ENCODE measurements at regions not wholly inside any gene's neighbourhood (a gene's known extent, or its start where the extent isn't known, plus 50 kb on each side); places are given as distances from the start of the nearest gene placed in this dataset.

DNA sequence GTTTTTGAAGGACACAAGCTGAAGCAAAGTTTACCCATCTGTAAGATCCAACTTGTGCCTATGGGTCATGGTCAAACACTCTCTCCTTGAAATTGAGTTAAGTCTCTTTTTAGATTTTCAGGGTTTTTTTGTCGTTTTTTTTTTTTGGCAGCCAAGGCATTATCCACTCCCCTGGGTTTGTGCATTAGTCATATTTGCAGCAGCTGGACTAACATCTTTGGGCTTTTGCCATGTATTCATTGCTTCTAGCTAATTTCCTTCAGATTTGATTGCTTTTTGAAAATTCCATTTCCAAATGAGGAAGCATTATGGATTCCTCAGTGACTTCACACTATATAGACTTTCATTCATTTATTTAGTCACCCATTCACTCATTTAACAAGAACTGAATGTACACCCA is 80.3 kb upstream of the SRRM4 start:
- Histone ChIP-seq H3K27ac (no peak overlapping the region), H3K36me3 (no peaks in the 10 kb centered on the region), H3K9me3 (peaks cover 0 to 3% (median 0%) of the 10 kb centered on the region in 4 donors), H3K4me1 (no peaks in the 10 kb centered on the region), H3K4me3 (no peak overlapping the region), H3K27me3 (no peaks in the 10 kb centered on the region)
- TF ChIP-seq POLR2AphosphoS5 (IDR thresholded peaks at IDR 0.05) (no peak), POLR2A (IDR thresholded peaks at IDR 0.05) (no peak), CTCF (IDR thresholded peaks at IDR 0.05) (no peak), EP300 (IDR thresholded peaks at IDR 0.05) (no peak)
- 66 to 79% methylated on average over 1 of the region's 1 CpG for WGBS, 2 donors
- DNase-seq: no peak
- intact Hi-C loops (cut with DNase I): no loop called here

GRCh38 chr12:118908811-118909210 is 72.5 kb upstream of the SRRM4 start:
- Histone ChIP-seq H3K27me3 (peaks cover 0 to 6% (median 0%) of the 10 kb centered on the region in 3 donors), H3K9me3 (peaks cover 0 to 3% (median 0%) of the 10 kb centered on the region in 4 donors), H3K36me3 (no peaks in the 10 kb centered on the region), H3K4me3 (no peak overlapping the region), H3K4me1 (no peaks in the 10 kb centered on the region), H3K27ac (no peak overlapping the region)
- TF ChIP-seq POLR2AphosphoS5 (IDR thresholded peaks at IDR 0.05) (no peak), POLR2A (IDR thresholded peaks at IDR 0.05) (no peak), EP300 (IDR thresholded peaks at IDR 0.05) (no peak), CTCF (IDR thresholded peaks at IDR 0.05) (no peak)
- DNase-seq: no peak
- WGBS, 2 donors: 60 to 72% methylated on average over 8 of the region's 8 CpGs
- intact Hi-C loops (cut with DNase I): no loop called here

DNA sequence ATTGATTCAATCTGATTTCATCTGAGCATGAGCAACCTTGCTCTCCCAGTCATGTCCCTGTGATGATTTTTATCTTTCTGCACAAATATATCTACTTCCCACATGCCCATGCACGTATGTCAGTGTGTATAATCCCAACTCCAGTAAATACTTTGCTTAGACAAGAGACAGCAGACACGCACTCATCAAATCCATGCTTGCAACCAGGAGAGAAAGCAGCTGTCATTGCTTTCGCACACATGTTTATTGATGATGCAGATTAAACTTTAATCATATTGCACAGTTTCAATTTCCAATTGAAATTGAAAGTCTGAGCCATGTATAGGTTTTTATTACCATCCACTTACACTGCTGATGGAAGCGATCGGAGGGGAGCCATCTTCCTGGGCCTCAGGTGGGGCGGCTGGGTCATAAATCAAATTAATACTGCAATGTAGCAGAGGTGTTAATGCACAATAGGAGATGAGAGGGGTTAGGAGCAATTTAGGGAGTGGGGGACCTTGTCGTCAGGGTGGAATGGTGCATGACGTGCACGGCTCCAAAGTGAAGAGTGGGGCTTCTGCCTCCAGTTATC is 68.6 kb upstream of the SRRM4 start:
- intact Hi-C loops (cut with DNase I): no loop called here
- H3K27ac ChIP-seq: no peak overlapping the region
- TF ChIP-seq POLR2A (IDR thresholded peaks at IDR 0.05) (no peak), CTCF (IDR thresholded peaks at IDR 0.05) (no peak), EP300 (IDR thresholded peaks at IDR 0.05) (no peak), POLR2AphosphoS5 (IDR thresholded peaks at IDR 0.05) (no peak)
- no peak for DNase-seq
- peaks cover 0 to 6% (median 0%) of the 10 kb centered on the region in 3 donors for H3K27me3 ChIP-seq
- 73 to 77% methylated on average over 9 of the region's 9 CpGs for WGBS, 2 donors
- no peaks in the 10 kb centered on the region for H3K36me3 ChIP-seq
- no peaks in the 10 kb centered on the region for H3K9me3 ChIP-seq
- H3K4me3 ChIP-seq: no peak overlapping the region
- H3K4me1 ChIP-seq: no peaks in the 10 kb centered on the region

GRCh38 chr12:118921761-118922160 is 59.6 kb upstream of the SRRM4 start:
- Histone ChIP-seq H3K27me3 (no peaks in the 10 kb centered on the region), H3K9me3 (no peaks in the 10 kb centered on the region), H3K4me3 (no peak overlapping the region), H3K27ac (no peak overlapping the region), H3K4me1 (no peaks in the 10 kb centered on the region), H3K36me3 (no peaks in the 10 kb centered on the region)
- TF ChIP-seq CTCF (IDR thresholded peaks at IDR 0.05) (no peak), EP300 (IDR thresholded peaks at IDR 0.05) (no peak), POLR2AphosphoS5 (IDR thresholded peaks at IDR 0.05) (no peak), POLR2A (IDR thresholded peaks at IDR 0.05) (no peak)
- intact Hi-C loops (cut with DNase I): no loop called here
- DNase-seq: no peak
- WGBS, 2 donors: 85 to 91% methylated on average over 2 of the region's 2 CpGs

- TF ChIP-seq CTCF (IDR thresholded peaks at IDR 0.05): no peak
- no peak for TF ChIP-seq EP300 (IDR thresholded peaks at IDR 0.05)
- TF ChIP-seq POLR2A (IDR thresholded peaks at IDR 0.05): no peak
- no peak for TF ChIP-seq POLR2AphosphoS5 (IDR thresholded peaks at IDR 0.05)
- Histone ChIP-seq H3K27me3 (no peaks in the 10 kb centered on the region), H3K4me3 (no peak overlapping the region), H3K4me1 (no peaks in the 10 kb centered on the region), H3K27ac (no peak overlapping the region), H3K36me3 (no peaks in the 10 kb centered on the region), H3K9me3 (no peaks in the 10 kb centered on the region)
- WGBS, 2 donors: 34 to 43% methylated on average over 2 of the region's 2 CpGs
- intact Hi-C loops (cut with DNase I): no loop called here
- DNase-seq: no peak
These were observed 58.9 kb upstream of the SRRM4 start for GRCh38 chr12:118922405-118922804.

Data from sigmoid colon (tissue), 6 donors.